ENCODE measurements at regions not wholly inside any gene's neighbourhood (a gene's known extent, or its start where the extent isn't known, plus 50 kb on each side); places are given as distances from the start of the nearest gene placed in this dataset.

DNA sequence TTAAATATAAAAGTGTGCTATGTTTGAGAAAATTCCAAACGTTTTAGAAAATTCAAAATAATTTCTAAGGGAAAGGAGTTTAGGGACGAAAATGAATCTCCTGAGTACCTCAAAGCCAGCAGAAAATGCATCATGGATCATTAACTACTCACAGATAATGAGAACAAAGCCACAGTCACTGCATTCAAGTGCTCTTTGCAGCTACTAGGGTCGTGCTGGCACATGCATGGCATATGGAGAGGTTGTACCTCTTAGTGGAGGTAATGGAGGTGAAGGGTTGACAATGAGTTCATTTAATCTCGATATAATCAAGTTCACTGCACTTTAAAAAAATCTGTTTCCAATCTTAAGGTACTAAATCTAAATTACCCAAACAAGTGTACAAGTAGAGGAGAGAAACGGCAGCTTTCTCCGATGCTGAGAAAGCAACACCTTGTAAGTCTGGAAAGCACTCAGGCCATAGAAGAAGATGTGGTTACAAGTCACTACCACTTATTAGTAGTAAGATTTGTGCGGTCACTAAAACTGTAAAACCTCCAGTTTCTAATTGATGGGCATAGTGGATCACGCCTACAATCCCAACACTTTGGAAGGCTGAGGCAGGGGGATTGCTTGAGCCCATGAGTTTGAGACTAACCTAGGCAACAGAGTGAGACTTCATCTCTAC lies 261.1 kb upstream of the ANO3 start:
- TF ChIP-seq POLR2AphosphoS5 (IDR thresholded peaks at IDR 0.05; ENCODE audit: insufficient read depth in 1 of 2, low read depth in 1 of 2) (no peak), POLR2A (IDR thresholded peaks at IDR 0.05) (no peak)
- TF ChIP-seq, protein P1, sequence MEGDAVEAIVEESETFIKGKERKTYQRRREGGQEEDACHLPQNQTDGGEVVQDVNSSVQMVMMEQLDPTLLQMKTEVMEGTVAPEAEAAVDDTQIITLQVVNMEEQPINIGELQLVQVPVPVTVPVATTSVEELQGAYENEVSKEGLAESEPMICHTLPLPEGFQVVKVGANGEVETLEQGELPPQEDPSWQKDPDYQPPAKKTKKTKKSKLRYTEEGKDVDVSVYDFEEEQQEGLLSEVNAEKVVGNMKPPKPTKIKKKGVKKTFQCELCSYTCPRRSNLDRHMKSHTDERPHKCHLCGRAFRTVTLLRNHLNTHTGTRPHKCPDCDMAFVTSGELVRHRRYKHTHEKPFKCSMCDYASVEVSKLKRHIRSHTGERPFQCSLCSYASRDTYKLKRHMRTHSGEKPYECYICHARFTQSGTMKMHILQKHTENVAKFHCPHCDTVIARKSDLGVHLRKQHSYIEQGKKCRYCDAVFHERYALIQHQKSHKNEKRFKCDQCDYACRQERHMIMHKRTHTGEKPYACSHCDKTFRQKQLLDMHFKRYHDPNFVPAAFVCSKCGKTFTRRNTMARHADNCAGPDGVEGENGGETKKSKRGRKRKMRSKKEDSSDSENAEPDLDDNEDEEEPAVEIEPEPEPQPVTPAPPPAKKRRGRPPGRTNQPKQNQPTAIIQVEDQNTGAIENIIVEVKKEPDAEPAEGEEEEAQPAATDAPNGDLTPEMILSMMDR (IDR thresholded peaks at IDR 0.05): no peak
- DNase-seq (ENCODE audit: extremely low spot score in 2 of 2): no peak
- intact Hi-C loops (cut with DNase I): no loop called here

DNA sequence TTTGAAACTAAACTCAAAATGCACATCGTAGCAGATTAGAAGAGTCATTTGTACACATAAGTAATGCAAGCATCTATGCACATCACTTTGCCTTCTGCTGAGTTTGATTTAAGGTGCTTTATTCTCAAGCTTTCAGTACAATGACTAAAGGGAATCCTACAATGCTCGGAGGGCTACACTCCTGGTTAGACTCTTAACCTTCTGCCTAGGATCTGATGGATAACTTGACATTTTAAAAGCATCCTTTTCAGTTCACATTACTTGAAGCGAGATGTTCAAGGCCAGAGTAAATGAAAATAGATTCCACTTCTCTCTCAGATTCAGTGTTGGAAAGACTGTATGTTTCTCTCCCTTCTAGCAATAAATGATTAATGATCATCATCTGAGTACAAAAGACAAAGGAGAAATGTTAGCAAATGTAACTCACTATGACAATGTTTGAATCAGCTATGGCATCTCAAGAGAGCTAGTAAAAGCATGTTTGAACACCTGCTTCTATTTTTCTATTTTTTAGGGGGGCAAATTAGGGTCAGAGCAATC lies 259.2 kb upstream of the ANO3 start:
- TF ChIP-seq, protein P1 (IDR thresholded peaks at IDR 0.05): no peak
- TF ChIP-seq POLR2AphosphoS5 (IDR thresholded peaks at IDR 0.05; ENCODE audit: insufficient read depth in 1 of 2, low read depth in 1 of 2) (no peak), POLR2A (IDR thresholded peaks at IDR 0.05) (no peak)
- Histone ChIP-seq H3K36me3 (no peaks in the 10 kb centered on the region), H3K4me1 (no peaks in the 10 kb centered on the region), H3K9me3 (no peaks in the 10 kb centered on the region), H3K27me3 (no peaks in the 10 kb centered on the region), H3K4me3 (no peak overlapping the region), H3K27ac (no peak overlapping the region)
- intact Hi-C loops (cut with DNase I): no loop called here
- DNase-seq (ENCODE audit: extremely low spot score in 2 of 2): no peak

More for the DNA sequence above, 261.1 kb upstream of the ANO3 start:
- H3K4me3 ChIP-seq: no peak overlapping the region
- no peaks in the 10 kb centered on the region for H3K9me3 ChIP-seq
- H3K36me3 ChIP-seq: no peaks in the 10 kb centered on the region
- H3K4me1 ChIP-seq: no peaks in the 10 kb centered on the region
- no peaks in the 10 kb centered on the region for H3K27me3 ChIP-seq
- no peak overlapping the region for H3K27ac ChIP-seq

DNA sequence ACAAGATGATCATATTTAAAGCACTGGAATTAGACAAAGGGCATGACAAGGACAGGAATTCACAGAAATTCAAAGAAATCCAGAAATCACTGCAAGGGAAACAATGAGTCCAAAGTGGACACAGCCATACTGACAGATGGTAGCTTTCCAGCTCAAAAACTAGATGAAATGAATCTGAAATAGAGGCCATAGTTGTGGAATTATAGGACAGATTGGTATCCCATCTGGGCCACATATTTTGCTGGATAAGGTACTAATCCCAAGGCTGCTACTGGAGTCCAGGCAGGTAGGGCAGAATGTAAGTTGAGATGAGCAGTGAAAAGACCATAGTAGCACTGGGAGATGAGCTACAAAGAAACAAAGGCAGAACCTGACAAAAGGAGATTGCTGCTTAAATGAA lies 258.3 kb upstream of the ANO3 start:
- intact Hi-C loops (cut with DNase I): no loop called here
- H3K36me3 ChIP-seq: no peaks in the 10 kb centered on the region
- H3K9me3 ChIP-seq: no peaks in the 10 kb centered on the region
- no peaks in the 10 kb centered on the region for H3K27me3 ChIP-seq
- no peak overlapping the region for H3K4me3 ChIP-seq
- no peak for DNase-seq (ENCODE audit: extremely low spot score in 2 of 2)
- no peak overlapping the region for H3K27ac ChIP-seq
- H3K4me1 ChIP-seq: no peaks in the 10 kb centered on the region
- TF ChIP-seq, protein P1 (IDR thresholded peaks at IDR 0.05): no peak
- no peak for TF ChIP-seq POLR2A (IDR thresholded peaks at IDR 0.05)
- TF ChIP-seq POLR2AphosphoS5 (IDR thresholded peaks at IDR 0.05; ENCODE audit: insufficient read depth in 1 of 2, low read depth in 1 of 2): no peak

DNA sequence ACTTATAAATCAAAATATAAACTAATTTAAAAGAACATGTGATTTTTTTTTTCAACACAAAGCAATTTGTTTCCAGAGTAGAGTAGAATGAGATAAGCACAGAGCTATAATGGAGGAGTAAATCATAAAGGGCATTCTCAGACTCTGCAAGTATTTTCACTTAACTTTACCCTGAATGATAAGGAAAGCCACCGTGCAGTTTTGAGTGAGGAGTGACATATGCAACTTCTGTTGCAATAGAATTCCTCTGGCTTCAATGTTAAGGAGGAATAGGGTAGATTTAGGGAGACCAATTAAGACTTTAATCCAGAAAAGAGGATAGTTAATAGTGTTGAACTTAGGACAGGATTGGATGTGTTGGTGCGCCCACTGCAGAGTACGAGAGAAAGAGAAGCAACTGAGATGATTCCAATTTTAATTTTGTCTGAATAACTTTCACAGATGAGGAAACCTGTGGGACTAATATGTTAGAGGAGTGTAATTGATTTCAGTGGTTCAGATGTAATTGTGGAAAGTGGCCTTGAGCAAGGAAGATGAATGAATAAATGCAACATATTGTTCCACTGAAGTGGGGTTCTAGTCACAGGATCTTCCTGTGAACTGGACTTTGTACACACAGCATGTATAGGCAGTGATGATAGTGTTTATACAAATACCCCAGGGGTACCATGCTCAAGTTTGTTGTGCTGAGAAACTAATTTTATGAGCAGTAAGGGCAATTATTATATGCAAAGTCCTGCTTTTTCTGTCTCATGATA lies 255.5 kb upstream of the ANO3 start:
- Histone ChIP-seq H3K36me3 (no peaks in the 10 kb centered on the region), H3K27ac (no peak overlapping the region), H3K4me1 (no peaks in the 10 kb centered on the region), H3K9me3 (no peaks in the 10 kb centered on the region), H3K4me3 (no peak overlapping the region), H3K27me3 (no peaks in the 10 kb centered on the region)
- DNase-seq (ENCODE audit: extremely low spot score in 2 of 2): no peak
- no peak for TF ChIP-seq POLR2A (IDR thresholded peaks at IDR 0.05)
- intact Hi-C loops (cut with DNase I): no loop called here

DNA sequence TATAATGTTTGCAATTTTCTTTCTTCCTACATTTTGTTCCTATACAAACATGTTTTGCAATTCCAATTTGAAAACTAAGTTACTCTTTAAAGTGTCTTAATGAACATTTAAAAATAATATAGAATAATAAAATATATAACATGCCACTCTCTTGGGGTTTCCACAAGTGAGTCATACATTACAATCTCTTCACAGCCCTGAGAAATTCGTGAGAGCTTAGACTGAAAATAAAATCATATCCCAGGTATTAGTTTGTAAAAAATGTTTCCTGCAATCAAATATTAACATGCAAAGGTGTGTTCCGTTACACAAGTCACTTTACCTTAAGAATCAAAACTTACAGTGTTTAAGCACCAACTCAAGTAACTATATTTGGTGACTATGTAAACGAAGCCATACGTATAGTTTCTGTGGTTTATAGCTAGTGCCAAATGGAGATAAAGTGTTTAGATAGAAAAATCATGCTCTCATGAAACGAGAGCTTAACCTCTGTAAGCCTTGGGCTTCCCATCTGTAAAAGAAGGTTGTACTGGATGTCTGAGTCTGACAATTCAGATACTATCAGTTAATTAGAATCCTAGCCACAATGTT lies 253.6 kb upstream of the ANO3 start:
- intact Hi-C loops (cut with DNase I): no loop called here
- Histone ChIP-seq H3K9me3 (no peaks in the 10 kb centered on the region), H3K36me3 (no peaks in the 10 kb centered on the region), H3K4me1 (no peaks in the 10 kb centered on the region), H3K4me3 (no peak overlapping the region), H3K27me3 (no peaks in the 10 kb centered on the region), H3K27ac (no peak overlapping the region)
- DNase-seq (ENCODE audit: extremely low spot score in 2 of 2): no peak
- TF ChIP-seq POLR2A (IDR thresholded peaks at IDR 0.05) (no peak), POLR2AphosphoS5 (IDR thresholded peaks at IDR 0.05; ENCODE audit: insufficient read depth in 1 of 2, low read depth in 1 of 2) (no peak)
- TF ChIP-seq, protein P1 (IDR thresholded peaks at IDR 0.05): no peak

All from vagina (tissue), 2 donors.